ENCODE measurements at regions not wholly inside any gene's neighbourhood (a gene's known extent, or its start where the extent isn't known, plus 50 kb on each side); places are given as distances from the start of the nearest gene placed in this dataset.

GRCh38 chr5:120388016-120388781 is 75.9 kb upstream of the PRR16 start:
- no peak for TF ChIP-seq CTCF (conservative IDR thresholded peaks at IDR 0.05)
- TF ChIP-seq ZFX (IDR thresholded peaks at IDR 0.05): no peak
- H3K27ac ChIP-seq: no peak overlapping the region

- H3K27ac ChIP-seq: no peak overlapping the region
- TF ChIP-seq ZFX (IDR thresholded peaks at IDR 0.05) (no peak), CTCF (conservative IDR thresholded peaks at IDR 0.05) (peak; percentile 24)
Observed at GRCh38 chr5:120394259-120394658, 69.8 kb upstream of the PRR16 start.

GRCh38 chr5:120396186-120396585 is 67.9 kb upstream of the PRR16 start:
- no peak overlapping the region for H3K27ac ChIP-seq
- TF ChIP-seq CTCF (conservative IDR thresholded peaks at IDR 0.05) (no peak), ZFX (IDR thresholded peaks at IDR 0.05) (no peak)

DNA sequence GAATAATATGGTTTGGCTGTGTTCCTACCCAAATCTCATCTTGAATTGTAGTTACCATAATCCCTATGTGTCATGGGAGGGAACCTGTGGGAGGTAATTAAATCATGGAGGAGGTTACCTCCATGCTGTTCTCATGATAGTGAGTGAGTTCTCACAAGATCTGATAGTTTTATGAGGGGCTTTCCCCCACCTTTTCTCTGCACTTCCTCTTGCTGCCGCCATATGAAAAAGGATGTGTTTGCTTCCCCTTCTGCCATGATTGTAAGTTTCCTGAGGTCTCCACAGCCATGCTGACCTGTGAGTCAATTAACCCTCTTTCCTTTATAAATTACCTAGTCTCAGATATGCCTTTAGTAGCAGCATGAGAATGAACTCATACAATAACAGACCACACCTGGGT is 63.7 kb upstream of the PRR16 start:
- no peak for TF ChIP-seq CTCF (conservative IDR thresholded peaks at IDR 0.05)
- TF ChIP-seq ZFX (IDR thresholded peaks at IDR 0.05): no peak
- no peak overlapping the region for H3K27ac ChIP-seq

DNA sequence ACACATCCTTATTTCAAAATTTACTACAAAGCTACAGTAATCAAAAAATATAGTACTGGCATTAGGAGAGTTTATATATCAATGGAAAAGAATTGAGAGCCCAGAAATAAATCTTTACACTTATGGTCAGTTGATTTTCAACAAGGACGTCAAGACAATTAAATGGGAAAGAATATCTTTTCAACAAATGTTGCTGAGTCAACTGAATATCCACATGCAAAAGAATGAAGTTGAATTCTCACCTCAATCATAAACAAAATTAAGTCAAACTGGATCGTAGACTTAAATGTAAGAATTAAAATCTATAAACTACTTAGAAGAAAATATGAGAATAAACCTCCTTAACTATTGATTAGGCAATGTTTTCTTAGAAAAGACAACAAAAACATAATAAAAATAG is 61.5 kb upstream of the PRR16 start:
- no peak overlapping the region for H3K27ac ChIP-seq
- no peak for TF ChIP-seq ZFX (IDR thresholded peaks at IDR 0.05)
- TF ChIP-seq CTCF (conservative IDR thresholded peaks at IDR 0.05): no peak

GRCh38 chr5:120405286-120405864 is 58.7 kb upstream of the PRR16 start:
- TF ChIP-seq CTCF (conservative IDR thresholded peaks at IDR 0.05) (no peak), ZFX (IDR thresholded peaks at IDR 0.05) (no peak)
- no peak overlapping the region for H3K27ac ChIP-seq

DNA sequence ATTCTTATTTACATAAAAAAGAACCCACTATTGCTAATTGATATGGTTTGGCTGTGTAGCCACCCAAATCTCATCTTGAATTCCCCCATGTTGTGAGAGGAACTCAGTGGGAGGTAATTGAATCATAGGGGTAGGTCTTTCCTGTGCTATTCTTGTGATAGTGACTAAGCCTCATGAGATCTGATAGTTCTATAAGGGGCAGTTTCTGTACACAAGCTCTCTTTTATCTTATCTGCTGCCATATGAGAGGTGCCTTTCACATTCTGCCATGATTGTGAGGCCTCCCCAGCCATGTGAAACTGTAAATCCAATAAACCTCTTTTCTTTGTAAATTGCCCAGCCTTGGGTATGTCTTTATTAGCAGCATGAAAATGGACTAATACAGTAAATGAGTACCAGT is 58.2 kb upstream of the PRR16 start:
- H3K27ac ChIP-seq: no peak overlapping the region
- no peak for TF ChIP-seq ZFX (IDR thresholded peaks at IDR 0.05)
- TF ChIP-seq CTCF (conservative IDR thresholded peaks at IDR 0.05): no peak

All from C4-2B (cell line).